Duodenal mucosa (tissue), 2 donors: ENCODE measurements at regions not wholly inside any gene's neighbourhood (a gene's known extent, or its start where the extent isn't known, plus 50 kb on each side); places are given as distances from the start of the nearest gene placed in this dataset.

Experiments
- H3K27ac ChIP-seq: one replicate; pipeline ENCODE4 v1.7.0; 2013; ENCODE audit warnings: low read depth, low read length
- H3K27me3 ChIP-seq, 2 donors: one replicate each; pipeline ENCODE4 v1.7.0; 2013; ENCODE audit warnings: low read length in 2 of 2, control low read depth in 1 of 2; ENCODE audit not compliant: insufficient read depth in 2 of 2, control insufficient read depth in 1 of 2
- H3K36me3 ChIP-seq, 2 donors: one replicate each; pipeline ENCODE4 v1.7.0; 2013; ENCODE audit warnings: low read length in 2 of 2, control low read depth in 1 of 2; ENCODE audit not compliant: insufficient read depth in 2 of 2, control insufficient read depth in 1 of 2
- H3K4me1 ChIP-seq, 2 donors: one replicate each; pipeline ENCODE4 v1.7.0; 2013; ENCODE audit warnings: low read length in 2 of 2, control low read depth in 1 of 2; ENCODE audit not compliant: insufficient read depth in 2 of 2, control insufficient read depth in 1 of 2
- H3K4me3 ChIP-seq, 2 donors: one replicate each; pipeline ENCODE4 v1.7.0; 2013; ENCODE audit warnings: low read length in 2 of 2, low read depth in 1 of 2
- H3K9ac ChIP-seq, 2 donors: one replicate each; pipeline ENCODE4 v1.7.0; 2013; ENCODE audit warnings: low read length in 2 of 2, low read depth in 1 of 2
- H3K9me3 ChIP-seq, 2 donors: one replicate each; pipeline ENCODE4 v1.7.0; 2013; ENCODE audit warnings: low read length in 2 of 2, control low read depth in 1 of 2; ENCODE audit not compliant: control insufficient read depth in 1 of 2

DNA sequence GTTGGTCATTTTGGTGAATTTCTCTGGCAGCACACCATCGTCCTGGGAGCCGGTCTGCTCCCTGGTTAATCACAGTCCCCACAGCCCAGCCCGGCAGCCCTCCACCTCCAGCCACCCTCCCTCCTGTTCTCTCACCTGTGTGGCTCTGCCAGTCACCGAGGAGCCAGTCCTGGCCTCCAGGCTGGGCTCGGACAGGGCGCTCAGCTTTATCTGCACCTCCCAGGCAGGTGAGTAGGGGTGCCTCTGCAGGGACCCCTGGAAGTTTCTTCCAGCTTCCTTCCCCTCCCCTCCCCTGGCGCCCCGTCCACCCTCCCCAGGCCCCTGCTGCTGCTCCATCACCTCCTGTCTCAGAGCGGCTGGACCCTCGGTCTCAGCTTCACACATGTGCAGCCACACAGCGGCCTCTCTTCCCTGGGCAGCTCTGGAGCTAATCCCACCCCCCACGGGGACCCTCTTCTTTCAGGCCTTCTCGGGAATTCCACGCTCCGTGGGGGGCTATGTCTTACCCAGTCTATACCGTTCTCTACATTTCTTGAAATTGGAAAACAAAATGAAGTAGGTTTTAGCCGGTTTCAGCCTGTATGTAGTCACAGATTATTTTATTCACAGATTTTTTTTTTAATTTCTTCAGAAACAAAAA lies 213.9 kb upstream of the PPP2R2D start:
- no peak overlapping the region for H3K4me3 ChIP-seq
- no peaks in the 10 kb centered on the region for H3K36me3 ChIP-seq
- H3K27me3 ChIP-seq: no peaks in the 10 kb centered on the region
- no peak overlapping the region for H3K27ac ChIP-seq
- H3K4me1 ChIP-seq: no peaks in the 10 kb centered on the region
- no peak overlapping the region for H3K9ac ChIP-seq
- H3K9me3 ChIP-seq: no peaks in the 10 kb centered on the region

DNA sequence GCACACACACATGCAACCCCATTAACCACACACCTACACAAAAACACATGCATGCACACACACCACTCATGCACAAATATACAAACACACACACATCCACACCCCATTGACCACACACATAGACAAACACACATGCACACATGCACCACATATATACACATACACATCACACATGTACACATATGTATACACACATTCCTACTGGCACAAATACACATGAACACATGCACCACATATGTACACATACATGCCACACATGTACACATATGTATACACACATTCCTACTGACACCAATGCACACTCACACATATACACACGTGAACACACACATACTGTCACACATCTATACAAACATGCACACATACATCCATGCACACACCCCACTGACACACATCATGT lies 212.5 kb upstream of the PPP2R2D start:
- no peaks in the 10 kb centered on the region for H3K9me3 ChIP-seq
- no peaks in the 10 kb centered on the region for H3K36me3 ChIP-seq
- no peaks in the 10 kb centered on the region for H3K4me1 ChIP-seq
- H3K27ac ChIP-seq: no peak overlapping the region
- H3K27me3 ChIP-seq: no peaks in the 10 kb centered on the region
- H3K9ac ChIP-seq: no peak overlapping the region
- no peak overlapping the region for H3K4me3 ChIP-seq

DNA sequence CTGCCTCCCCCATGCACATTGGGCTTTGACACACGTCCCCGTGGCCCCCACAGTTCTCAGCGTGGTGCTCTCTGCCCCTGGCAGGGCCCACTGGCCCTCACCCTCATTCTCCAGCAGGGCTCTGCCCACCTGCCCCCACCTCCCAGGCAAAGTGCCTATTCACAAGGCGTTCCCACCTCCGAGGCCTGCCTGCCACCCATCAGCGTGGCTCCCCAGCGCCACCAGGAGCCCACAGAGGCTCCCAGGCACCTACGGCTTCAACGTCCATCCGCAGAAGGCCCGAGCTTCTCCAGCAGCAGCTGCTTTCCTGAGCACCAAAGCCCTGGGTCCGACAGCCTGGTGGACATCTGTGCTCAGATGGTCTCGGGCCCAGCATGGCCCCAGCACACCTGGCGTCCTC lies 211.8 kb upstream of the PPP2R2D start:
- no peaks in the 10 kb centered on the region for H3K27me3 ChIP-seq

DNA sequence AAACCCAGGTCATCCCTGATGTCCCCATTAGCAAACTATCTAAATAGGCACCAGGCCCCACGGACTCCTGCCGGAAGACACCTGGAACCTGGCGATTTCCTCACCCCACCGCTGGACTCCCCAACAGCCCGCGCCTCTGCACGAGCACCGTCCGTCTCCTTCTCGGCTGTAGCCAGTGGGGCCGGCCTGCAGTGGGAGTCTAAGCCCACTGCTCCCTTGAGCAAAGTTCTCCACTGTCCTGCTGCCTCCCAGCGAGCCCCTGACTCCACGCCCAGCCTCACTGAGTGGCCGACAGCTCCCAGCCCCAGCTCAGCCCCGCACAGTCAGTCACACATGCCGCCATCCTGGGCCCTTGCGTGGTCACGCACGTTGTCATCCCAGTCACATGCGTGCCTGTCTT lies 211.3 kb upstream of the PPP2R2D start:
- H3K27ac ChIP-seq: no peak overlapping the region
- H3K4me3 ChIP-seq: no peak overlapping the region
- H3K4me1 ChIP-seq: no peaks in the 10 kb centered on the region
- no peaks in the 10 kb centered on the region for H3K36me3 ChIP-seq
- H3K9me3 ChIP-seq: no peaks in the 10 kb centered on the region
- no peaks in the 10 kb centered on the region for H3K27me3 ChIP-seq
- no peak overlapping the region for H3K9ac ChIP-seq

More for the DNA sequence above, 211.8 kb upstream of the PPP2R2D start:
- no peaks in the 10 kb centered on the region for H3K4me1 ChIP-seq
- H3K36me3 ChIP-seq: no peaks in the 10 kb centered on the region
- no peaks in the 10 kb centered on the region for H3K9me3 ChIP-seq
- no peak overlapping the region for H3K27ac ChIP-seq
- H3K4me3 ChIP-seq: no peak overlapping the region
- no peak overlapping the region for H3K9ac ChIP-seq

DNA sequence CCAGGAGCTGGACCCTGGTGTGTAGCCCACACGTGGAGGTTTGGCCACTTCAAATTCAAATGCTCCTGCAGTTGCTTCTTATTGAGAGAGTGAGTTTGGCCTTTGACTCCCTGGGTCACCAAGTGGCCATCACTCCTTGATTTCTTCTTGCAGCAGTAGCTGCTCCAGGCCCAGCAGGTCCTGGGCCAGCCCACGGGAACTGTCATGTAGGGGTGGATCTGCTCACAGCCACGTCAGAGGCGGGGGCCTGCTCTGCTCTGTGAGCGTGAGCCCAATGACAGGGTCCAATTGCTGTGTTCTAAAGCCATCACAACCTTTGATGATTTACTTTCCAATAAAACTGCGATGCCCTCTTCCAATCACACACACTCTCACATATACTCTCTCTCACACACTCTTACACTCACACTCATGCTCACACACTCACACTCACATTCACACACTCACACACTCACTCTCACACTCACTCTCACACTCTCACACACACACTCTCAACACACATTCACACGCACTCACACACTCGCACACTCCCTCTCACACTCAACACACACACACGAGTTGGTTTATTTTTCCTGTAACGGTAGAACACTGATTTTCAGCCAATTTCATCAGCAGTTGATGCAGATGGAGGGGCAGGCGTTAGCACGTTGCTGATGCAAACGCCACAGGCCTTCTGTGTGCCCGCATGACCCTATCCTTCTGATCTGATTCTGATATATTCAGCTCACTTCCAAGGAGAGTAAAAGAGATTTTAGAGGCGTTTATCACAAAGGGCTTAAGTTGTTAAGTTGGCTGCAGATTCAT lies 210.7 kb upstream of the PPP2R2D start:
- Histone ChIP-seq H3K36me3 (no peaks in the 10 kb centered on the region), H3K27me3 (no peaks in the 10 kb centered on the region)

DNA sequence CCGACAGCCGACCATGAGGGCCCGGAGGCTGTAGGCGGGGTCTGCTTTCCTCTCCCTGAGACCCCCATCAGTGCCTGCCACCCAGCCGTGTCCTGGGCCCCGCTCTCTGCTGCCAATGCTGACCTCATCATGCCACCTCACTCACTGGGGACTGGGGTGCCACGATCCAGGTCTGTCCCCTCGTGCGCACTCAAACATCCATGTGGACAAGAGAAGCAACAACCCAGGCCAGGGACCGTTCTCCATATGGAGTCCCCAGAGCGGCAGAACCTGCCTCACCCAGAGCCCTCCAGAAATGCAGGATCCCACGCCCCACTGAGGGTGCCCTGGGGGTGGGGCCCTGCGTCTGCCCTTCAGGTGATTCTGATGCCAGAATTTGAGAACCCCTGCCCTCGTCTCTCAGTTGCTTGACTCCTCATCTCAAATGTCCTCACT lies 210.0 kb upstream of the PPP2R2D start:
- Histone ChIP-seq H3K36me3 (no peaks in the 10 kb centered on the region), H3K27ac (no peak overlapping the region), H3K4me3 (no peak overlapping the region)

More for the DNA sequence above, 210.7 kb upstream of the PPP2R2D start:
- Histone ChIP-seq H3K9ac (no peak overlapping the region), H3K4me1 (no peaks in the 10 kb centered on the region), H3K27ac (no peak overlapping the region), H3K9me3 (no peaks in the 10 kb centered on the region), H3K4me3 (no peak overlapping the region)

DNA sequence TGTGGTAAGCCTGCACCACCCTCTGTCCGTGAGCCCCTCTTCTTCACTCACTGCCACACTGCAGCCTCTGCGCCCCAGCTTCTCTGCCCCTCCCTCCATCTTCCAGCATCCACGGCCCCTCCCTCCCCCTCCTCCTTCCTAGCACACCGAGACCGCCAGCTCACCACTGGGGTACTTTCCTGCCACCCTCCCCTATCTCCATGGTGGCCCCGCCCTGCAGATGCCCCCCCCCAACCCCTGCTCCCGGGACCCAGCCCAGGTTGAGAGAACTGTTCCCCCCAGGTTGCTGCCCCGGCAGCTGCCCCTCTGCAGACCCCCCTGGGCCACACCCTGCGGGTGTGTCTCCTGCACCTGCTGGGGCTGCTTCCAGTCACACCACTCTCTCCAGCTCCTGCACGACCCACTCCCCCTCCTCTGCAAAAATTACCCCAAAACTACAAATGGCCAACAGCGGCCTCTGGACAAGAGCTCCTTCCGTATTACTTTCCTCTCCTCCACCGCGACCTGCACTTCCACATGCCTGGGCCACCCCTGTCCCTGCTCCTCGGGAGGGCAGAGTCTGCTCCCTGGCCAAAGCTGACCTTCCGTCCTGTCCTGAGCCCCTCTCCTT lies 209.2 kb upstream of the PPP2R2D start:
- H3K9me3 ChIP-seq: no peaks in the 10 kb centered on the region
- no peak overlapping the region for H3K4me3 ChIP-seq
- no peaks in the 10 kb centered on the region for H3K4me1 ChIP-seq
- H3K27ac ChIP-seq: no peak overlapping the region
- no peaks in the 10 kb centered on the region for H3K36me3 ChIP-seq
- H3K9ac ChIP-seq: no peak overlapping the region
- H3K27me3 ChIP-seq: no peaks in the 10 kb centered on the region

More for the DNA sequence above, 210.0 kb upstream of the PPP2R2D start:
- no peaks in the 10 kb centered on the region for H3K9me3 ChIP-seq
- H3K9ac ChIP-seq: no peak overlapping the region
- no peaks in the 10 kb centered on the region for H3K4me1 ChIP-seq
- H3K27me3 ChIP-seq: no peaks in the 10 kb centered on the region

DNA sequence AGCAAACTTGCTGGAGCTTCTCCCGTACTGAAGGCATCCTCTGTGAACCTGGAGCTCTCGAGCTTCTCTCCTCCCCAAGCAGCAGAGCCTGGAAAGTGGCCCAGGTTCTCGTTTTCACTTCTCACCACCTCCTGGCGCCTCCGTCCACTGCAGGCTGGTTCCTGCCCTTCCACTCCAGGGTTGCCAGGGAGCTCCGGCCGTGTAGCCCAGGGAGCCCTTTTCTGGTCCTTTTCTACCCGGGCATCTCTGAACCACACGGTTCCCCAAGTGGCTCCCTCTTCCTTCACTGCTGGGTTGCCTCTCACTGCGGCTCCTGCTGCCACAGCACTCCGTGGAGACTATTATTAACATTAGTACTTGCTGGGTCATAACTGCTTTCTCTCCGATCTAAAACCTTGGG lies 208.6 kb upstream of the PPP2R2D start:
- Histone ChIP-seq H3K4me3 (no peak overlapping the region), H3K27ac (no peak overlapping the region), H3K9ac (no peak overlapping the region), H3K36me3 (no peaks in the 10 kb centered on the region), H3K27me3 (no peaks in the 10 kb centered on the region), H3K9me3 (no peaks in the 10 kb centered on the region), H3K4me1 (no peaks in the 10 kb centered on the region)

DNA sequence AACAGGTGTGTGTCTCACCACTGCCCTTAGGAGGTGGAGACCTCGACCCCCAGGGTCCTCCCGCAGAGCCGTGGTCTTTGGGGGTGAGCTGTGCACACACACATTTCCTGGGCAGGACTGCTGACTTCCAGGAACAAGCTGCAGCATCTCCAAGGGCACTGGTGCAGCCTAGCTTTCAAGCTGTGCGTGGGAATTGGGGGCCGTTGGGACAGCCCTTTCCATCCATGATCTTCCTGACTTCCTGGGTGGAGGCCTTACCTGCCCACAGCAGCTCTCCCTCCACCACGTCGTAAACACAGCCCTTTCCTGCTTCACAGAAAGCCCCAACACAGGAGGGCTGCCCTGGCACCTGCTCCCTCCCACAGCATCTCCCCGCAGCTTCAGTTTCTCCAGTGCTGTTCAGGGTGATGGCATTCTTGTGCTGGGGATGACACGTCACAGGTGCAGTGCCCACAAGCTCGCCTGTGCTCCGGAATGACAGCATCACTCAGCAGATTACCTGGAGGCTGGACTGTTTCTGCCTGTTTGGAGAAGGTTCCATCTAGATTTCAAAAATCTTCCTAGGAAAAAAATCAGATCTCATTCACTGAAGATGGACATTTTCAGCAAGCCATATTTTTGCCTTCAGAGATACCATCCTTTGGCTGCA lies 208.0 kb upstream of the PPP2R2D start:
- Histone ChIP-seq H3K4me1 (no peaks in the 10 kb centered on the region), H3K4me3 (no peak overlapping the region), H3K9me3 (no peaks in the 10 kb centered on the region), H3K27ac (no peak overlapping the region), H3K9ac (no peak overlapping the region), H3K27me3 (no peaks in the 10 kb centered on the region), H3K36me3 (no peaks in the 10 kb centered on the region)

DNA sequence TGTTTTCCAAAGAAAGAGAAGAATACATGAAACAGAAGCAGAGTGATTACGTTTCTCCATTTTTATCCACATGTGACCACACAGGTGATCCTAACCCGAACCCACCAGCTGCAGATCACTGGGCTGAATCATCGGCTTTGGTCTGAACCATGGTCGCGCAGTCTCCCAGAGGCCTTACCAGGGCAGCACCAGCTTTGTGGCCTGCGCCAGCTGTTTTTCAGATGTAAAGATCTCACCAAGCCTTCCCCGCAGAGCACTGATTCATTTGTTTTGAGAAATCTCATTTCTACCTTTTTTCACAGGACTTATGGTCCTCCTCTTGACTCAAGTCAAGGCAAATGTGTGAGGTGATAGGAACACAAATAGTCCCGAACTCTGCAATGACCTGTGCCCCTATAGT lies 207.0 kb upstream of the PPP2R2D start:
- Histone ChIP-seq H3K9ac (no peak overlapping the region), H3K36me3 (no peaks in the 10 kb centered on the region), H3K27ac (no peak overlapping the region), H3K27me3 (no peaks in the 10 kb centered on the region), H3K9me3 (no peaks in the 10 kb centered on the region), H3K4me1 (no peaks in the 10 kb centered on the region), H3K4me3 (no peak overlapping the region)
